ENCODE measurements at regions not wholly inside any gene's neighbourhood (a gene's known extent, or its start where the extent isn't known, plus 50 kb on each side); places are given as distances from the start of the nearest gene placed in this dataset.
A peak's percentile ranks its signal among the peaks of the same experiment; 100 is the strongest.

DNA sequence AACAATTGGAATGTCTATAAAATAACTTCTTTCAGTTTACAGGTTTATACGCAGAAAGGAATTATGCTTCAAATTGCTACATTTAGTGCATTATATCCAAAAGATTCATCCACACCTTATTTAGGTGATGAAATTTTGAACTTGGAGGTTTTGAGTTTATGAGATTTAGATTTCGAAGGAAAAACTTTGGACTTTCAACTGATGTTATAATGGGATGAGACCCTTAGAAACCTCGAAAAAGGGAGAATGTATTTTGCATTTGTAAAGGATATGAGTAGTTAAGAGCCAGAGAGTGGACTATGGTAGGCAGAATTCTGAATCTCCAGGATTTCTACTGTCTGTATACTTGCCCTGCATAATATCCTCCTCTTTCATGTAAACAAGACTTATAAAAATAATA is 851.6 kb upstream of the MGAT4C start:
- Histone ChIP-seq H3K4me1 (peaks cover 18% of the 10 kb centered on the region), H3K36me3 (replicated peaks) (no peaks in the 10 kb centered on the region), H3K9me3 (no peaks in the 10 kb centered on the region), H3K27me3 (ENCODE audit: low read depth) (no peaks in the 10 kb centered on the region), H3K4me3 (no peak overlapping the region)
- peak in 1 of 2 experiments; percentile 80 for DNase-seq (ENCODE audit: low spot score in 2 of 2)
- in situ Hi-C loops (cut with MboI; ENCODE audit: low sequenced_read_pairs), result no loop called here

DNA sequence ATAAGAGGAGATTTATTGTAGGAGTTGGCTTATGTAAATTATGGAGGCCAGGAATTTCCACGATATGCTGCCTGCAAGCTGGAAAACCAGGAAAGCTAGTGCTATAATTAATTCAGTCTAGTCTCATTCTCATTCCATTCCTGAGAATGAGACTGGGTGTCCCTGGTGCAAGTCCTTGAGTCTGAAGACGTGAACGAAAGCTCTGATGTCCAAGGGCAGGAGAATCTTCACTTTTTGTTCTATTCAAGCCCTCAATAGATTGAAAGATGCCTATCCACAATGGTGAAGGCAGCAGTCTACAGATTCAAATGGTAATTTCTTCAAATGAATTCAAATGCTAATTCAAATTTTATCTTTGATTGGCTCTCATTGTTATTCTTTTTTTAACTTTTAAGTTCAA is 851.1 kb upstream of the MGAT4C start:
- DNase-seq (ENCODE audit: low spot score in 2 of 2), result peak; percentile 56 to 93
- in situ Hi-C loops (cut with MboI; ENCODE audit: low sequenced_read_pairs), result no loop called here
- H3K36me3 ChIP-seq (replicated peaks), result no peaks in the 10 kb centered on the region
- H3K4me3 ChIP-seq, result no peak overlapping the region
- H3K27me3 ChIP-seq (ENCODE audit: low read depth), result no peaks in the 10 kb centered on the region
- H3K9me3 ChIP-seq, result no peaks in the 10 kb centered on the region
- H3K4me1 ChIP-seq, result peaks cover 18% of the 10 kb centered on the region

DNA sequence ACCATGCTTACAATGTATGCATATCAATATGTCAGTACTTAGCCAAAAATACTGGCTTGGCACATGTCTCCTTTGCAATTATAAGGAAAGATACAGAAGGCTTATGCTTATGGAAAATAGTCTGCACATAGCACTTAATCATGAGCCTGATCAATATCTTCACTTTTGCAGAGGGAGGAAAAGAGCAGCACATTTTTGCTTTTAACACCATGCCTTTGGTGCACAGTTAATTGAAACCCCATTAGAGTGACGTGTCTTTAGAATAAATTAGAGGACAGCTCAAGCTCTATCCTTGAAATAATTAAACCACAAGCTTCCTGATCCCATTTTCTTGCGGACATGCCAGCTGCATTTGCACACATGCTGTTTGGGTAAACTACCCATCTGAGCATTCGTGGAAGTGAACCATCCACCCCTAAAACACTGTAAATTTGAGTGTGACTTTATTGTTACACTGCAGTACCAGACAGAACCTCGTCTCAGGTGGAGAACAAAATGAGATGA is 839.9 kb upstream of the MGAT4C start:
- no peaks in the 10 kb centered on the region for H3K4me1 ChIP-seq
- H3K36me3 ChIP-seq (replicated peaks), result no peaks in the 10 kb centered on the region
- in situ Hi-C loops (cut with MboI; ENCODE audit: low sequenced_read_pairs), result no loop called here
- H3K4me3 ChIP-seq, result no peak overlapping the region
- H3K9me3 ChIP-seq, result no peaks in the 10 kb centered on the region
- DNase-seq (ENCODE audit: low spot score in 2 of 2), result no peak
- no peaks in the 10 kb centered on the region for H3K27me3 ChIP-seq (ENCODE audit: low read depth)

DNA sequence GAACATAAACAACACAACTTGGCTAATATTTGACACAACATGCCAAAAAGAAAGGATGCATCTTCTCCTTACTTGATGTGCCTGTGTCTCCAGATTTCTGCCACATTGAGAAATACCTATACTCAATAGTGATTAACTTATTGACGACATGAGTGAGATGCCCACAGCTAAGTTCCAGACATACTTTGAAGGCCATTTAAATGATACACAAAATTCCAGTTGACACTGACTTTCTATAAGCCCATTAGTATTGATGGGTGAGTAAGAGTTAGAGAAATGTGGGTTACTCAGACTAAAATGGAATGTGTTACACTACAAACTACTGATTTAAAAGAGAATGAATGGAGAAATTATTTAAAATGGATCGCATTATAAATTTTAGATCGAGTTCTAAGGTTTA is 838.2 kb upstream of the MGAT4C start:
- no peak for DNase-seq (ENCODE audit: low spot score in 2 of 2)
- H3K36me3 ChIP-seq (replicated peaks), result no peaks in the 10 kb centered on the region
- in situ Hi-C loops (cut with MboI; ENCODE audit: low sequenced_read_pairs), result no loop called here

DNA sequence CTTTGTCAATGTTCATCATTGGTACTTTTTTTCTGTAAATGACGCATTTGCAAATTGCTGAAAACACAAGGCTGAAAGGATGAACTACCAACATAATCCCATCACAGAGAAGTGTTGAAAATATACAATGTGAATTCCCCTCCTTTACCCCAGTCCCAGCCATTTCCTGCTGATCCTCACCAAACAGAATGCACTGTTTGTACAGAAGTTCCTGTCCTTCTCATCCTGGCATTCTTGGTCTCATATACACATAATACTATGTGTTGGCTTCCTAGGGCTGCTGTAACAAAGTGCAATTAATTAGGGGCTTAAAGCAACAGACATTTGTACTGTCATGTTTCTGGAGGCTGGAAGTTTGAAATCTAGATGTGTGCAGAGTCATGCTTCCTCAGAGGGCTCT is 836.2 kb upstream of the MGAT4C start:
- no peak for DNase-seq (ENCODE audit: low spot score in 2 of 2)
- H3K4me3 ChIP-seq, result no peak overlapping the region
- no peaks in the 10 kb centered on the region for H3K27me3 ChIP-seq (ENCODE audit: low read depth)
- H3K4me1 ChIP-seq, result no peaks in the 10 kb centered on the region
- in situ Hi-C loops (cut with MboI; ENCODE audit: low sequenced_read_pairs), result no loop called here
- H3K36me3 ChIP-seq (replicated peaks), result no peaks in the 10 kb centered on the region
- H3K9me3 ChIP-seq, result no peaks in the 10 kb centered on the region

More for the DNA sequence above, 838.2 kb upstream of the MGAT4C start:
- no peaks in the 10 kb centered on the region for H3K9me3 ChIP-seq
- no peaks in the 10 kb centered on the region for H3K4me1 ChIP-seq
- H3K4me3 ChIP-seq, result no peak overlapping the region
- H3K27me3 ChIP-seq (ENCODE audit: low read depth), result no peaks in the 10 kb centered on the region

DNA sequence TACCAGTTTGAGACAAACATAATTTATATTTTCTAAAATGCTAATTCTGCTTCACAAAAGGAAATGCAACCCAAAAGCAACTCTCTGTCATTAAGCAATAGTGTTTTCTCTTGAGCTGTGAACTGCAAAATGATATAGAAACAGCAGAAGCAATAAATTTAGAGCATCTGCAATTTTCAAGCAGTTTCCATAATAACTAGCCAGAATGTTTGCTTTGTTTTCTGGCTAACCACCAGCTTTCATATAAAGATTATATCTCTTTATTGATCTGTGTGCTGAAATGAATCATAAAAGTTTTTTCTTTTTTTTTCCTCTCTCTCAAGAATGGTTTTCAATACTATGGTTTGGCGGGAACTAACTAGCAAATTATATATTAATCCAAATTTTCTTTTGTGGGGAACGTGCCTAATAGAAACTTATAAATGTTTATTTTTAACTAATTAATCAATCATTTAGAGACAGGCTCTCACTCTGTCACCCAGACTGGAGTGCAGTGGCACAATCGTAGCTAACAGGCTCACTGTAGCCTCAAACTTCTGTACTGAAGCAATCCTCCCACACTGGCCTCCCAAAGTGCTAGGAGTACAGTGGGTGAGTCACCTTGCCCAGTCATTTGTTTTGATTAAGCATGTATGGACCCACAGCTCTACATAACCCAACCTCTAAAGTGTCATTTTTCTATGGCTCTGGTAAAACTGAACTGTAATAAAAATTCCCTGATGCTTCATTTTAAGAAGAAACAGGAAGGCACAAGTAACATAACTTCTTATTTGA is 830.1 kb upstream of the MGAT4C start:
- in situ Hi-C loops (cut with MboI; ENCODE audit: low sequenced_read_pairs), result no loop called here
- DNase-seq (ENCODE audit: low spot score in 2 of 2), result no peak
- Histone ChIP-seq H3K27me3 (ENCODE audit: low read depth) (no peaks in the 10 kb centered on the region), H3K9me3 (no peaks in the 10 kb centered on the region), H3K36me3 (replicated peaks) (no peaks in the 10 kb centered on the region), H3K4me3 (no peak overlapping the region), H3K4me1 (no peaks in the 10 kb centered on the region; the same call in 1 of the 2 replicates)

DNA sequence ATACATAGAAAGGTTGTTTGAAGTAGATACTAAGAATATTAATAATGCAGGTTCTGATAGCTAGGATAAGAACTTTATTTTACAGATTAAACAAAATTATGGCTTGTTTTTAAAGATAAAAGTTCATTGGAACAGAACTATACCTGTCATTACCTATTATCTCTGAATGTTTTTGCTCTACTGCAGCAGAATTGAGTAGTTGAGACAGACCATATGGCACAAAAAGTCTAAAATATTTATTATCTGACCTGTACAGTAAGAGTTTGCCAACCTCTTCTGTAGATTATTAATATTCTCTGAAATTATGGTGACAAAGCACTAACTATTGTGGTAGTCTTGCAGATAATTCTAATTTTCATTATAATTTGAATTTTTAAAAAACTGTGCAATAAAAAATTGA is 829.1 kb upstream of the MGAT4C start:
- H3K27me3 ChIP-seq (ENCODE audit: low read depth), result no peaks in the 10 kb centered on the region
- H3K4me1 ChIP-seq, result no peaks in the 10 kb centered on the region; the same call in 1 of the 2 replicates
- in situ Hi-C loops (cut with MboI; ENCODE audit: low sequenced_read_pairs), result no loop called here
- DNase-seq (ENCODE audit: low spot score in 2 of 2), result no peak
- H3K4me3 ChIP-seq, result no peak overlapping the region
- no peaks in the 10 kb centered on the region for H3K36me3 ChIP-seq (replicated peaks)
- no peaks in the 10 kb centered on the region for H3K9me3 ChIP-seq

DNA sequence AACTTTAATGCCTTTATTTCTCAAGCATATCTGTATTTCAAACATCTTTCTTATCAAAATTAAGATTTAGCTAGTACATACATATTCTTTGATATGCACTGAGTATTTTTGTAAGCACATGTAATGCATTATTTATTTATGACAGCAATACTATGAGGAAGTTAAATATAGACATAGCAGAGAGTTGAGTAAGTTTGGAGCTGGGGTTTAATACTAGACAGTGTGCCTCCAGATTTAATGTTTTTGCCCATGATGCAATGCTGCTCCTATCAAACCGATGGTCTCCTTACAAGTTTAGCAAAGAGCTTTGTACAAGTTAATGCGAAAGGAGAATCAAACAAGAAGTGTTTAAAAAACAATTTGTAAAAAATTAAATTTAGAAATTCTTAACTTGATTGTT is 826.6 kb upstream of the MGAT4C start:
- in situ Hi-C loops (cut with MboI; ENCODE audit: low sequenced_read_pairs), result no loop called here
- H3K36me3 ChIP-seq (replicated peaks), result no peaks in the 10 kb centered on the region
- H3K4me1 ChIP-seq, result no peaks in the 10 kb centered on the region; the same call in 1 of the 2 replicates
- no peaks in the 10 kb centered on the region for H3K27me3 ChIP-seq (ENCODE audit: low read depth)
- H3K4me3 ChIP-seq, result no peak overlapping the region
- DNase-seq (ENCODE audit: low spot score in 2 of 2), result no peak
- no peaks in the 10 kb centered on the region for H3K9me3 ChIP-seq

DNA sequence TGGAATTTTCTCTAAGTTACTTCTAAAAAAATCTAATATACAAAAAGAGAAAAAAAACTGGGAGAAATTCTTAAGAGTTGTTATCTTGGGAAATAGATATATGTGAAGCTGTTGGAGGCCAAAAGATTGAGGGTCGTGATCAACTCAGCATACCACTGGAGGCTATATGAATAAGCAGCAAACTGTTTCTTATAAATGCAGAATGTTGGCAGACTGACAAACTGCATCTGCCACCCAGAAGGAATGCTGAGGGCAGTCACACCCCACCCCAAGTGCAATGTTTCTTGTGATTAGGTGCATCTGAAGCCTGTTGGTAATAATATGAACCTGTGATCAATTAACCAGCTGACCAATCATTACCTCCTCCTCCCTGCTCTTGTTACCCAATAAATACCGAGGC is 818.6 kb upstream of the MGAT4C start:
- DNase-seq (ENCODE audit: low spot score in 2 of 2), result no peak
- in situ Hi-C loops (cut with MboI; ENCODE audit: low sequenced_read_pairs), result no loop called here
- Histone ChIP-seq H3K4me1 (no peaks in the 10 kb centered on the region), H3K36me3 (replicated peaks) (no peaks in the 10 kb centered on the region), H3K9me3 (peaks cover 3% of the 10 kb centered on the region; the same call in 1 of the 2 replicates), H3K27me3 (ENCODE audit: low read depth) (no peaks in the 10 kb centered on the region), H3K4me3 (no peak overlapping the region)

DNA sequence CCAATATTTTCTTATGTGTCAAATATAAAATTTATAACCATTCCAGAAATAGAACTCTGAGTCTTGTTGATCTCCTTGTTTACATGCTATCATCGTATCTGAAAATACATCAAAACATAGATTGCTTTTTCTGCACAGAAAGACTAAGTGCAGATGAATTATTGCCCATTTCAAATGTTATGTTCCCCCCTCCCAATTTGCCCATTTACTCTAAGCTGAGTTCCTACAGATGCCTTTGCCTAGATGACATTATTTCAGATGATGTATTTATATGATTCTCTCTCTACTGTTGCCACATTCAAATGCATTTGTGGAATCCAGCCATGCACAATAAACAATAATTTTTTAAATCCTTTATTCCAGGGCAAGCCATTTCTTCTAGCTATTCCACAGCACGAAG is 810.1 kb upstream of the MGAT4C start:
- no peaks in the 10 kb centered on the region for H3K9me3 ChIP-seq
- DNase-seq (ENCODE audit: low spot score in 2 of 2), result no peak
- H3K4me1 ChIP-seq, result no peaks in the 10 kb centered on the region
- in situ Hi-C loops (cut with MboI; ENCODE audit: low sequenced_read_pairs), result no loop called here
- no peaks in the 10 kb centered on the region for H3K27me3 ChIP-seq (ENCODE audit: low read depth)
- H3K36me3 ChIP-seq (replicated peaks), result no peaks in the 10 kb centered on the region
- H3K4me3 ChIP-seq, result no peak overlapping the region

DNA sequence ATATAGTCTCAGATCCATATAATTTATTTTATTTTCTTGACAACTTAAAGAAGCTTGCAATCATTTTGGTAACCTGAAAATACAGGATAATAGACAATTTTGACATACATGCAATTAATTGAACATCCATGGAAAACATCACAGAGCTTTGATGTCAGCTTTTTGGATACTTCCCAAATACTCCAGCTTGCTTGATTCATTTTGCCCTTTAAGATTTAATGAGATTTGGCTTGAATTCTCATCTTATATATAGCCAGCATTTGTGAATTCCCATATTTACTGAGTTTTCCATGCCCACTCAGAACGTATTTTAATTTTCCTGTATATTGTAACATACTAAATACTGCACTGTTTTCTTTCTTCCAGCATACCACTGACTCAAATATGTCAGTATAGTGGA is 803.0 kb upstream of the MGAT4C start:
- Histone ChIP-seq H3K4me1 (no peaks in the 10 kb centered on the region), H3K36me3 (replicated peaks) (no peaks in the 10 kb centered on the region), H3K27me3 (ENCODE audit: low read depth) (no peaks in the 10 kb centered on the region), H3K4me3 (no peak overlapping the region), H3K9me3 (no peaks in the 10 kb centered on the region)
- DNase-seq (ENCODE audit: low spot score in 2 of 2), result no peak
- in situ Hi-C loops (cut with MboI; ENCODE audit: low sequenced_read_pairs), result no loop called here

DNA sequence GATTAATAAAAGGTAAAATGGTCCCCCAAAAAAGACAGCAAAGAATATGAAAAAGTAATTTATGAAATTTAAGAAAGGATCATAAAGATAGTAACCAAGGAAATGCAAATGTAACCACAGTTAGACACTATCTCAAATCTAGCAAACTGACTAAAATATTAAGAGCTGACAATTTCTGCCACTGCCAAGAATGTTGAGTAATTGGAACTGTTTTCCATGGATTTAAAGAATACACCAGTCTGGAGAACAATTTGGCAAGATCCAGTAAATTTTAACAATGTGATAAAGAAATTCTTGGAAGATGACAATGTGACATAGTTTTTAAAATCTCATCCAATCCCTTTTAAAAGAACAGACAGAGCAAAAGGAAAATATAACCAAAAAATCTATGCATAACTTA is 798.0 kb upstream of the MGAT4C start:
- H3K9me3 ChIP-seq, result no peaks in the 10 kb centered on the region
- no peaks in the 10 kb centered on the region for H3K27me3 ChIP-seq (ENCODE audit: low read depth)
- DNase-seq (ENCODE audit: low spot score in 2 of 2), result no peak
- no peaks in the 10 kb centered on the region for H3K4me1 ChIP-seq
- no peak overlapping the region for H3K4me3 ChIP-seq
- no peaks in the 10 kb centered on the region for H3K36me3 ChIP-seq (replicated peaks)
- in situ Hi-C loops (cut with MboI; ENCODE audit: low sequenced_read_pairs), result no loop called here

DNA sequence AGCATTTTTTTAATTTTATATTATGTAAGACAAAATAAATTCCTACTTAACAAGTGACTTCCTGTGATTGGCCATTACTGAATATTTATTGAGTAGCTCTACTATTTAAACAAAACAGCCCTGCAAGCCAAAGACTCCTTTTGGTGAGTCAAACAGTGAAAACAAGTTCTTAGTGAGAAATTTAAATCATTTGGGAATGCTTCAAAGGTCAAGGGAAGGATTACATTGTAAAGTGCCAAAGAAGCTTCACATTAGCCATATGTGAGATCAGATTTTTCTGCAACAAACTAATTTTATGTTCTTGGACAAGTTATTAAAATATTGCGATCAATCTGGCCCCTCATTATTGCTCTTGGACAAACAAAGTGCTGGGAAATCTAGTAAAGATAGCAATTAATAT is 795.4 kb upstream of the MGAT4C start:
- Histone ChIP-seq H3K4me1 (no peaks in the 10 kb centered on the region), H3K36me3 (replicated peaks) (no peaks in the 10 kb centered on the region), H3K4me3 (no peak overlapping the region), H3K27me3 (ENCODE audit: low read depth) (no peaks in the 10 kb centered on the region), H3K9me3 (no peaks in the 10 kb centered on the region)
- DNase-seq (ENCODE audit: low spot score in 2 of 2), result no peak
- in situ Hi-C loops (cut with MboI; ENCODE audit: low sequenced_read_pairs), result no loop called here

DNA sequence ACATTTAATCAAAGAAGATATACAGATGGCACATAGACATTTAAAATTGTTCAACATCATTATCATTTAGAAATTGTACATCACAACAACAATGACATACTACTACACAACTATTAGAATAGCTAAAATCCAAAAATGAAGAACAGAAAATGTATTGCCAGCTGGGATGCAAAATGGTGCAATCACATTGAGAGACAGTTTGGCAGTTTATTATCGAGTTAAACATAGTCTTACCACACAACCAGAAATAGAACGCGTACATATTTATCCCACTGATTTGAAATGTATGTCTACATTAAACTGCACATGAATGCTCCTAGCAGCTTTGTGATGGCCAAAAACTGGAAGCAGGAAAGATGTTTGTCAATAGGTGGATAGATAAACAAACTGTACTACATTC is 791.5 kb upstream of the MGAT4C start:
- Histone ChIP-seq H3K4me3 (no peak overlapping the region), H3K27me3 (ENCODE audit: low read depth) (no peaks in the 10 kb centered on the region), H3K4me1 (no peaks in the 10 kb centered on the region), H3K36me3 (replicated peaks) (no peaks in the 10 kb centered on the region), H3K9me3 (no peaks in the 10 kb centered on the region)
- DNase-seq (ENCODE audit: low spot score in 2 of 2), result no peak
- in situ Hi-C loops (cut with MboI; ENCODE audit: low sequenced_read_pairs), result no loop called here

DNA sequence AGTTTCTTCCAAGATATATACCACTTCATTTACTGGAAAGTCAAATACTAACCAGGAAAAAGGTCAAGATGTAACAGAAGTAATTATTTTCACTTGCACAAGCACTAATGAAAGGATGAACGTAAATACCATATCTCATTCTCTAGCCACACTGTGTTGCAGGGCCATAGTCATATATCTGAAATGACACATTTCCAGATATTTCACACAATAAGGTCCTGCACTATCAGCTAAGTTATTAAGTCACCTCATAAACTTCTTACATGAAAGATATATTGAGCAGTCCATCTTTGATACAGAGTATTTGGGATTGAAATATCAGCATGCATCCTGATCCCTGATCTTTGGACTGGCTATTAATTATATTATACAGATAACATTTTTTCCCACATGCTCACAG is 783.3 kb upstream of the MGAT4C start:
- no peaks in the 10 kb centered on the region for H3K9me3 ChIP-seq
- no peak for DNase-seq (ENCODE audit: low spot score in 2 of 2)

More for the DNA sequence above, 783.3 kb upstream of the MGAT4C start:
- Histone ChIP-seq H3K36me3 (replicated peaks) (no peaks in the 10 kb centered on the region), H3K4me1 (no peaks in the 10 kb centered on the region), H3K4me3 (no peak overlapping the region), H3K27me3 (ENCODE audit: low read depth) (no peaks in the 10 kb centered on the region)
- in situ Hi-C loops (cut with MboI; ENCODE audit: low sequenced_read_pairs), result no loop called here

All from HAP-1 (cell line).